ENCODE measurements at regions not wholly inside any gene's neighbourhood (a gene's known extent, or its start where the extent isn't known, plus 50 kb on each side); places are given as distances from the start of the nearest gene placed in this dataset.

- Histone ChIP-seq H3K4me3 (ENCODE audit: low read depth, low read length) (no peak overlapping the region), H3K27me3 (no peaks in the 10 kb centered on the region), H3K9me3 (no peaks in the 10 kb centered on the region), H3K36me3 (no peaks in the 10 kb centered on the region), H3K4me1 (no peaks in the 10 kb centered on the region; the same call in 1 of the 2 replicates)
- DNase-seq = no peak
- no peak for TF ChIP-seq CTCF (IDR thresholded peaks at IDR 0.05; ENCODE audit: low read depth, low read length)
Observed at GRCh38 chr14:101365329-101366158, 195.8 kb upstream of the DIO3 start.

GRCh38 chr14:101367421-101368261 lies 193.7 kb upstream of the DIO3 start:
- H3K4me1 ChIP-seq = no peaks in the 10 kb centered on the region; the same call in 1 of the 2 replicates
- no peak for DNase-seq
- H3K36me3 ChIP-seq = no peaks in the 10 kb centered on the region
- no peak for TF ChIP-seq CTCF (IDR thresholded peaks at IDR 0.05; ENCODE audit: low read depth, low read length)
- no peaks in the 10 kb centered on the region for H3K9me3 ChIP-seq
- H3K27me3 ChIP-seq = no peaks in the 10 kb centered on the region
- H3K4me3 ChIP-seq (ENCODE audit: low read depth, low read length) = no peak overlapping the region

- no peak for TF ChIP-seq CTCF (IDR thresholded peaks at IDR 0.05; ENCODE audit: low read depth, low read length)
- no peaks in the 10 kb centered on the region for H3K27me3 ChIP-seq
- H3K4me1 ChIP-seq = no peaks in the 10 kb centered on the region; the same call in 1 of the 2 replicates
- H3K36me3 ChIP-seq = no peaks in the 10 kb centered on the region
- no peaks in the 10 kb centered on the region for H3K9me3 ChIP-seq
- no peak for DNase-seq
- H3K4me3 ChIP-seq (ENCODE audit: low read depth, low read length) = no peak overlapping the region
Observed at GRCh38 chr14:101368629-101369028, 192.7 kb upstream of the DIO3 start.

GRCh38 chr14:101369194-101369915 lies 191.9 kb upstream of the DIO3 start:
- no peak for TF ChIP-seq CTCF (IDR thresholded peaks at IDR 0.05; ENCODE audit: low read depth, low read length)
- Histone ChIP-seq H3K27me3 (no peaks in the 10 kb centered on the region), H3K4me3 (ENCODE audit: low read depth, low read length) (no peak overlapping the region), H3K9me3 (no peaks in the 10 kb centered on the region), H3K4me1 (no peaks in the 10 kb centered on the region; the same call in 1 of the 2 replicates), H3K36me3 (no peaks in the 10 kb centered on the region)
- no peak for DNase-seq

- no peak for TF ChIP-seq CTCF (IDR thresholded peaks at IDR 0.05; ENCODE audit: low read depth, low read length)
- H3K36me3 ChIP-seq = no peaks in the 10 kb centered on the region
- H3K9me3 ChIP-seq = no peaks in the 10 kb centered on the region
- DNase-seq = no peak
- no peaks in the 10 kb centered on the region; the same call in 1 of the 2 replicates for H3K4me1 ChIP-seq
- no peak overlapping the region for H3K4me3 ChIP-seq (ENCODE audit: low read depth, low read length)
- H3K27me3 ChIP-seq = 0 out of 2 replicates have a peak, but pooled peaks cover 2% of the 10 kb centered on the region
Observed at GRCh38 chr14:101369916-101370592, 191.2 kb upstream of the DIO3 start.

Measured in BE2C (cell line).